Pancreas (tissue), 10 donors: ENCODE measurements at regions not wholly inside any gene's neighbourhood (a gene's known extent, or its start where the extent isn't known, plus 50 kb on each side); places are given as distances from the start of the nearest gene placed in this dataset.

Source experiments
- ATAC-seq, 4 donors: fragments of 200-7000 bp; cut with Tn5 transposase; one replicate each; pipeline versions ENCODE4 v1.8.0 to v1.9.1; 2020; ENCODE audit warnings: mild to moderate bottlenecking in 4 of 4, moderate library complexity in 4 of 4
- DNase-seq, 6 donors: peaks; one replicate each; pipeline ENCODE4 v3.0.0-alpha.2; 2020
- FAIRE-seq: peaks from 2 replicates; lab custom pipeline; 2012; peaks lifted over from hg19 to GRCh38; lab: Jason Lieb, UNC
- H3K27ac ChIP-seq, 4 donors: fragments of 200-600 bp; sonication (generic); 1 replicate in 3 of 4; 2 replicates in 1 of 4; pipeline versions ENCODE4 v1.5.0 to v1.8.0; 2020
- H3K27me3 ChIP-seq, 4 donors: fragments of 200-600 bp; one replicate each; pipeline ENCODE4 v1.8.0; 2021
- H3K36me3 ChIP-seq, 3 donors: fragments of 200-600 bp; sonication (generic) in 1 of 3; one replicate each; pipeline versions ENCODE4 v1.5.0 to v1.8.0; 2020 to 2021
- H3K4me1 ChIP-seq, 3 donors: fragments of 200-600 bp; one replicate each; pipeline ENCODE4 v1.8.0; 2021
- H3K4me3 ChIP-seq, 4 donors: fragments of 200-600 bp; sonication (generic) in 2 of 4; one replicate each; pipeline versions ENCODE4 v1.5.0 to v1.8.0; 2020 to 2021
- H3K9me3 ChIP-seq, 4 donors: fragments of 200-600 bp; one replicate each; pipeline ENCODE4 v1.8.0; 2021
- WGBS, 2 donors: extraction: QIAGEN DNeasy Blood & Tissue Kit; methylation state at CpG; one replicate each; pipeline ENCODE4 v1.1.7; 2013; 5-methylcytosine and 5-hydroxymethylcytosine counted together
- intact Hi-C, 3 donors: fragments of 100-400 bp; cut with DNase I; formaldehyde crosslinking; loops; one replicate each; pipeline versions ENCODE4 v1.11.1 to v1.14.2; 2022
- TF ChIP-seq, protein P1 (sequence below), 4 donors: fragments of 200-600 bp; sonication (generic) in 3 of 4; IDR thresholded peaks; one replicate each; pipeline versions ENCODE4 v1.5.0 to v1.8.0; 2021; ENCODE audit warnings: antibody characterized with exemption in 4 of 4
- donor health status: healthy with polysubstance abuse.
- donor health status: DM: no; HTN: no; CAD: no; lungs with moderate emphysema.
- donor health status: DM: no; HTN: no; CAD: no.
- donor health status: control.
- donor health status: control.
- donor health status: Bipolar disorder and iron deficiency.
- donor health status: DM: yes; HTN: yes; CAD: no.
- donor health status: DM: no; HTN: no; CAD: no.
- donor health status: DM: no; HTN: no; CAD: no.
- donor health status: DM: yes; HTN: yes; CAD: no.

GRCh38 chr5:174292348-174292747 is 246.8 kb downstream of the NSG2 start:
- Histone ChIP-seq H3K4me3 (no peak overlapping the region), H3K9me3 (no peaks in the 10 kb centered on the region), H3K36me3 (no peaks in the 10 kb centered on the region), H3K27me3 (no peaks in the 10 kb centered on the region), H3K4me1 (no peaks in the 10 kb centered on the region), H3K27ac (no peak overlapping the region)
- ATAC-seq (no peak), DNase-seq (no peak), FAIRE-seq (no peak)
- WGBS, 2 donors, result 69 to 72% methylated on average over 3 of the region's 3 CpGs
- intact Hi-C loops, result no loop called here
- TF ChIP-seq, protein P1, sequence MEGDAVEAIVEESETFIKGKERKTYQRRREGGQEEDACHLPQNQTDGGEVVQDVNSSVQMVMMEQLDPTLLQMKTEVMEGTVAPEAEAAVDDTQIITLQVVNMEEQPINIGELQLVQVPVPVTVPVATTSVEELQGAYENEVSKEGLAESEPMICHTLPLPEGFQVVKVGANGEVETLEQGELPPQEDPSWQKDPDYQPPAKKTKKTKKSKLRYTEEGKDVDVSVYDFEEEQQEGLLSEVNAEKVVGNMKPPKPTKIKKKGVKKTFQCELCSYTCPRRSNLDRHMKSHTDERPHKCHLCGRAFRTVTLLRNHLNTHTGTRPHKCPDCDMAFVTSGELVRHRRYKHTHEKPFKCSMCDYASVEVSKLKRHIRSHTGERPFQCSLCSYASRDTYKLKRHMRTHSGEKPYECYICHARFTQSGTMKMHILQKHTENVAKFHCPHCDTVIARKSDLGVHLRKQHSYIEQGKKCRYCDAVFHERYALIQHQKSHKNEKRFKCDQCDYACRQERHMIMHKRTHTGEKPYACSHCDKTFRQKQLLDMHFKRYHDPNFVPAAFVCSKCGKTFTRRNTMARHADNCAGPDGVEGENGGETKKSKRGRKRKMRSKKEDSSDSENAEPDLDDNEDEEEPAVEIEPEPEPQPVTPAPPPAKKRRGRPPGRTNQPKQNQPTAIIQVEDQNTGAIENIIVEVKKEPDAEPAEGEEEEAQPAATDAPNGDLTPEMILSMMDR (IDR thresholded peaks at IDR 0.05), result no peak

DNA sequence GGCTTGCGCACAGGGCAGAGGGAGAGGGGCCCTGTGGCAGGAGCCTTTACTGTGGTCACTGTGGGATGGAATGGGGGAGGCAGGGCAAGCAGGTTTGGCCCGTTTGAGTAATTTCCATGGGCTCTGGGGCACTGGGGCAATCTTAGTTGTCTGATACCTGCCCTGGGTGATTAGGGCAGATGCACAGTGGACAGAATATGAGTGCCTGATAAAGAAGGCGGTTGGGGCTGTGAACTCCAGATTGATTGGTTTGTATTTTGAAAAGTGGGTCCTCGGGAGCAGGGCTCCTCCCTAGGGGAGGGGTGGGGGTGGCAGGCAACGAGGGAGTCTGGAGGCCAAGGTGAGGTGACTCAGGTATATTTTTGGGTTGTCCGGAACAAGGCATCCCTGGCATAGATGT is 247.5 kb downstream of the NSG2 start:
- intact Hi-C loops, result no loop called here
- DNase-seq, result no peak
- Histone ChIP-seq H3K27me3 (no peaks in the 10 kb centered on the region), H3K36me3 (no peaks in the 10 kb centered on the region), H3K4me3 (no peak overlapping the region), H3K9me3 (no peaks in the 10 kb centered on the region), H3K4me1 (no peaks in the 10 kb centered on the region), H3K27ac (no peak overlapping the region)
- WGBS, 2 donors, result 32 to 34% methylated on average over 6 of the region's 6 CpGs
- TF ChIP-seq, protein P1 (IDR thresholded peaks at IDR 0.05), result no peak
- ATAC-seq, result no peak
- no peak for FAIRE-seq

DNA sequence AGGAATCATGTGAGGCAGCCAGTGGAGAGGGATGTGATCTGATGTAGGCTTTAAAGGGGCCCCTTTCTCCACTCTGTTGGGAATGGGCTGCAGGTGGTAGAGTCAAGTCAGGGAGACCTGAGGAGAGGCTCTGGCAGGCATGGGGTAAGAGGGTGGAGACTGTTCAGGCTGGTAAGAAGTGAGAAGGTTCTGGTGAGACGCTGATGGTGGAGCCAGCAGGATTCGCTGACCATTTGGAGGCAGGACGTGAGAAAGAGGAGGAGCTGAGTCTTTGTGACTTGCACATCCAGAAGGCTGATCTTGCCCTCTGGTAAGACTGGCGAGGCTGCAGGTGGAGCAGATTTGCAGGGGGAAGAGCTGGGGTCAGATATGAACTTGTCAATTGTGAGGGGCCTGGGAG is 248.0 kb downstream of the NSG2 start:
- no peaks in the 10 kb centered on the region for H3K36me3 ChIP-seq
- intact Hi-C loops, result no loop called here
- no peak for ATAC-seq
- no peaks in the 10 kb centered on the region for H3K4me1 ChIP-seq
- H3K27me3 ChIP-seq, result no peaks in the 10 kb centered on the region
- H3K4me3 ChIP-seq, result no peak overlapping the region
- H3K27ac ChIP-seq, result no peak overlapping the region
- DNase-seq, result no peak
- FAIRE-seq, result no peak
- H3K9me3 ChIP-seq, result no peaks in the 10 kb centered on the region
- 43 to 51% methylated on average over 4 of the region's 4 CpGs for WGBS, 2 donors
- TF ChIP-seq, protein P1 (IDR thresholded peaks at IDR 0.05), result no peak

GRCh38 chr5:174294891-174295620 is 249.6 kb downstream of the NSG2 start:
- Histone ChIP-seq H3K27me3 (no peaks in the 10 kb centered on the region), H3K9me3 (no peaks in the 10 kb centered on the region), H3K36me3 (no peaks in the 10 kb centered on the region), H3K4me3 (no peak overlapping the region), H3K4me1 (no peaks in the 10 kb centered on the region), H3K27ac (no peak overlapping the region)
- FAIRE-seq (no peak), DNase-seq (no peak), ATAC-seq (no peak)
- intact Hi-C loops, result no loop called here
- TF ChIP-seq, protein P1 (IDR thresholded peaks at IDR 0.05), result no peak
- 58 to 59% methylated on average over 6 of the region's 6 CpGs for WGBS, 2 donors

GRCh38 chr5:174295702-174296436 is 250.4 kb downstream of the NSG2 start:
- FAIRE-seq, result no peak
- H3K27me3 ChIP-seq, result no peaks in the 10 kb centered on the region
- TF ChIP-seq, protein P1 (IDR thresholded peaks at IDR 0.05), result no peak
- no peak overlapping the region for H3K4me3 ChIP-seq
- DNase-seq, result no peak
- H3K9me3 ChIP-seq, result no peaks in the 10 kb centered on the region
- H3K4me1 ChIP-seq, result no peaks in the 10 kb centered on the region
- H3K36me3 ChIP-seq, result no peaks in the 10 kb centered on the region
- intact Hi-C loops, result no loop called here
- WGBS, 2 donors, result 54 to 63% methylated on average over 8 of the region's 8 CpGs
- H3K27ac ChIP-seq, result no peak overlapping the region
- no peak for ATAC-seq
